ENCODE measurements at regions not wholly inside any gene's neighbourhood (a gene's known extent, or its start where the extent isn't known, plus 50 kb on each side); places are given as distances from the start of the nearest gene placed in this dataset.

GRCh38 chr9:13587571-13587970, 308.1 kb upstream of the MPDZ start:
- TF ChIP-seq POLR2A (IDR thresholded peaks at IDR 0.05; ENCODE audit: low read depth, low read length) (no peak), TAF1 (IDR thresholded peaks at IDR 0.05; ENCODE audit: borderline replicate concordance, low read depth, low read length) (no peak)

Measured in GM12892 (cell line).